ELR (cell line): ENCODE measurements at regions not wholly inside any gene's neighbourhood (a gene's known extent, or its start where the extent isn't known, plus 50 kb on each side); places are given as distances from the start of the nearest gene placed in this dataset.
A peak's percentile ranks its signal among the peaks of the same experiment; 100 is the strongest.
"Not testable (repeated sequence)": the region's sequence is repeated elsewhere in the genome, so short reads cannot be mapped to it uniquely, and the experiment has no call there.

ENCODE experiments used
- DNase-seq: peaks from one replicate; pipeline ENCODE4 v3.0.0-alpha.2; 2015; ENCODE audit warnings: low read depth

GRCh38 chr1:30660241-30660640 lies 63.1 kb downstream of the MATN1 start:
- no peak for DNase-seq

GRCh38 chr1:30659702-30660101 lies 63.7 kb downstream of the MATN1 start:
- no peak for DNase-seq

GRCh38 chr1:30658375-30658774 lies 65.0 kb downstream of the MATN1 start:
- DNase-seq = not testable (repeated sequence)

- DNase-seq = no peak
These were observed 65.4 kb downstream of the MATN1 start for GRCh38 chr1:30658014-30658336.

- no peak for DNase-seq
These were observed 66.0 kb downstream of the MATN1 start for GRCh38 chr1:30657131-30658013.

- DNase-seq = no peak
These were observed 67.0 kb downstream of the MATN1 start for GRCh38 chr1:30656171-30656940.

GRCh38 chr1:30655672-30656071 lies 67.7 kb downstream of the MATN1 start:
- DNase-seq = no peak

GRCh38 chr1:30654188-30654587 lies 69.2 kb downstream of the MATN1 start:
- DNase-seq = no peak

- no peak for DNase-seq
These were observed 71.1 kb downstream of the MATN1 start for GRCh38 chr1:30652152-30652841.

- not testable (repeated sequence) for DNase-seq
These were observed 72.0 kb downstream of the MATN1 start for GRCh38 chr1:30651395-30651794.

GRCh38 chr1:30650968-30651320 lies 72.4 kb downstream of the MATN1 start:
- DNase-seq = no peak

GRCh38 chr1:30650038-30650967 lies 73.1 kb downstream of the MATN1 start:
- DNase-seq = no peak

- no peak for DNase-seq
These were observed 73.9 kb downstream of the MATN1 start for GRCh38 chr1:30649321-30649991.

- no peak for DNase-seq
These were observed 74.9 kb downstream of the MATN1 start for GRCh38 chr1:30648408-30649000.

- DNase-seq = peak; percentile 76
These were observed 77.6 kb downstream of the MATN1 start for GRCh38 chr1:30645807-30646206.

- no peak for DNase-seq
These were observed 80.8 kb downstream of the MATN1 start for GRCh38 chr1:30642391-30643120.

- no peak for DNase-seq
These were observed 81.6 kb downstream of the MATN1 start for GRCh38 chr1:30641572-30642353.

- DNase-seq = no peak
These were observed 83.4 kb downstream of the MATN1 start for GRCh38 chr1:30639881-30640452.

- no peak for DNase-seq
These were observed 84.6 kb downstream of the MATN1 start for GRCh38 chr1:30638811-30639210.
